Chondrocyte (in vitro differentiated cells): ENCODE measurements at regions not wholly inside any gene's neighbourhood (a gene's known extent, or its start where the extent isn't known, plus 50 kb on each side); places are given as distances from the start of the nearest gene placed in this dataset.

Experiments used
- DNase-seq: peaks from one replicate; pipeline ENCODE4 v3.0.0; 2021; ENCODE audit warnings: mixed read lengths, low spot score
- H3K27ac Mint-ChIP-seq: one replicate; pipeline ENCODE4 v1.8.0; 2021; ENCODE audit warnings: mild to moderate bottlenecking, moderate library complexity, mixed read lengths; ENCODE audit not compliant: unreplicated experiment
- H3K27me3 Mint-ChIP-seq: 2 replicates; pipeline ENCODE4 v1.8.0; 2021; ENCODE audit warnings: low read depth, mixed read lengths
- H3K36me3 Mint-ChIP-seq: 2 replicates; pipeline ENCODE4 v1.8.0; 2021; ENCODE audit warnings: low read depth, mixed read lengths
- H3K4me1 Mint-ChIP-seq: 2 replicates; pipeline ENCODE4 v1.8.0; 2021; ENCODE audit warnings: low read depth, mild to moderate bottlenecking, mixed read lengths
- H3K4me3 Mint-ChIP-seq: one replicate; pipeline ENCODE4 v1.8.0; 2021; ENCODE audit warnings: mild to moderate bottlenecking, moderate library complexity, mixed read lengths; ENCODE audit not compliant: unreplicated experiment
- H3K9me3 Mint-ChIP-seq: 2 replicates; pipeline ENCODE4 v1.8.0; 2021; ENCODE audit warnings: low read depth, mixed read lengths
- CTCF ChIP-seq: fragments of 200-600 bp; sonication (generic); IDR thresholded peaks from 2 replicates; pipeline ENCODE4 v1.5.0; 2021; ENCODE audit warnings: antibody characterized with exemption, mild to moderate bottlenecking, moderate library complexity

DNA sequence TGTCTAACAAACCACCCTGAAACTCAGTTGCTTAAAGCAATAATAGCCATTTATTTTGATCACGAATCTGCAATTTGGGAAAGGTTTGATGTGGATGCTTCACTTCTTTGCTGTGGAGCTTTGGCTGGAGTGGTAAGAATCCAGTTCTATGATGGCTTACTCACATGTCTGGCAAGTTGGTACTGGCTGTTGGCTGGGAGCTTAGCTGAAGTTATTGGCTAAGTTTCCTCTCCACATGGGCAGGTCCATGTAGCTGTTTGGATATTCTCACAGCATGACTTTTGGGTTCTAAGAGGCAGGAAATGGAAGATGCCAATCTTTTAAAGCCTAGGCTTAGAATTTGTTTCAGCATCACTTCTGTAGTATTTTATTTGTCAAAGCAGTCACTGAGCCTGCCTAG lies 277.6 kb upstream of the NRP1 start:
- no peaks in the 10 kb centered on the region for H3K36me3 Mint-ChIP-seq

GRCh38 chr10:33611423-33611822 lies 277.0 kb upstream of the NRP1 start:
- H3K9me3 Mint-ChIP-seq: peaks cover 22% of the 10 kb centered on the region
- H3K4me3 Mint-ChIP-seq: no peak overlapping the region
- no peak for TF ChIP-seq CTCF
- no peaks in the 10 kb centered on the region for H3K27me3 Mint-ChIP-seq
- H3K27ac Mint-ChIP-seq: no peak overlapping the region
- H3K36me3 Mint-ChIP-seq: no peaks in the 10 kb centered on the region
- peaks cover 12% of the 10 kb centered on the region for H3K4me1 Mint-ChIP-seq
- no peak for DNase-seq

More for the DNA sequence above, 277.6 kb upstream of the NRP1 start:
- Mint-ChIP-seq H3K9me3 (peaks cover 22% of the 10 kb centered on the region), H3K27me3 (no peaks in the 10 kb centered on the region), H3K4me3 (no peak overlapping the region), H3K4me1 (peaks cover 12% of the 10 kb centered on the region), H3K27ac (no peak overlapping the region)
- DNase-seq: no peak
- TF ChIP-seq CTCF: no peak

GRCh38 chr10:33609546-33609945 lies 275.1 kb upstream of the NRP1 start:
- peaks cover 22% of the 10 kb centered on the region for H3K9me3 Mint-ChIP-seq

DNA sequence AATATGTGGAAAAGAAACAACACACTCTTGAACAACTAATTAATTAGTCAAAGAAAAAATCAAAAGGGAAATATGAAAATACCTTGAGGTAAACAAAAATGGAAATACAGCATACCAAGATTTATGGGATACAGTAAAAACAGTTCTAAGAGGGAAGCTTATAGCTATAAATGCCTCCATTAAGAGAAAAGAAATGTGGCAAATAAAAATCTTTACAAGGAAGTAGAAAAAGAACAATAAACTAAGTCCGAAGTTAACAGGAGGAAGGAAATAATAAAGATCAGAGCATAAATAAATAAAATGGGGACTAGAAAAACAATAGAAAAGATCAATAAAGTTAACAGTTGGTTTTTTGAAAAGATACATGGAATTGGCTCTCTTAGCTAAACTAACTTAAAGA lies 267.8 kb upstream of the NRP1 start:
- no peaks in the 10 kb centered on the region for H3K36me3 Mint-ChIP-seq
- H3K4me1 Mint-ChIP-seq: peaks cover 4% of the 10 kb centered on the region
- DNase-seq: no peak
- TF ChIP-seq CTCF: no peak
- H3K27ac Mint-ChIP-seq: no peak overlapping the region
- no peaks in the 10 kb centered on the region for H3K27me3 Mint-ChIP-seq
- H3K9me3 Mint-ChIP-seq: peaks cover 7% of the 10 kb centered on the region
- no peak overlapping the region for H3K4me3 Mint-ChIP-seq

More at GRCh38 chr10:33609546-33609945, 275.1 kb upstream of the NRP1 start:
- Mint-ChIP-seq H3K27ac (no peak overlapping the region), H3K27me3 (no peaks in the 10 kb centered on the region), H3K4me1 (peaks cover 12% of the 10 kb centered on the region), H3K36me3 (no peaks in the 10 kb centered on the region), H3K4me3 (no peak overlapping the region)
- no peak for DNase-seq
- TF ChIP-seq CTCF: no peak

DNA sequence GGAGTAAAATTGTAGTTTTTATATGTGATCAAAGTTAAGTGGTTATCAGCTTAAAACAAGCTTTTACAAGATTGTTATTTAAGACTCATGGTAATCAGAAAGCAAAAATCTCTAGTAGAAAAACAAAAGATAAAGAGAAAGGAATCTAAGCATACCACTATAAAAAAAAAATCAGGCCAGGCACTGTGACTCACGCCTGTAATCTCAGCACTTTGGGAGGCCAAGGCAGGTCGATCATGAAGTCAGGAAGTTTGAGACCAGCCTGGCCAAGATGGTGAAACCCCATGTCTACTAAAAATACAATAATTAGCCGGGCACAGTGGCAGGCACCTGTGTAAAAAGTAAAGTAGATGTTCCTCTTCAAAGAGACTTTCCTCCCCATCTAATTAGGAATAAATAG lies 265.9 kb upstream of the NRP1 start:
- TF ChIP-seq CTCF: no peak
- H3K4me3 Mint-ChIP-seq: no peak overlapping the region
- no peaks in the 10 kb centered on the region for H3K36me3 Mint-ChIP-seq
- H3K4me1 Mint-ChIP-seq: peaks cover 4% of the 10 kb centered on the region
- H3K9me3 Mint-ChIP-seq: peaks cover 7% of the 10 kb centered on the region
- DNase-seq: no peak
- no peaks in the 10 kb centered on the region for H3K27me3 Mint-ChIP-seq
- no peak overlapping the region for H3K27ac Mint-ChIP-seq
